ENCODE measurements at regions not wholly inside any gene's neighbourhood (a gene's known extent, or its start where the extent isn't known, plus 50 kb on each side); places are given as distances from the start of the nearest gene placed in this dataset.

- no peaks in the 10 kb centered on the region for H4K20me1 ChIP-seq (ENCODE audit: control insufficient read depth, insufficient read depth, low read depth, low read length)
- no peaks in the 10 kb centered on the region for H3F3A ChIP-seq (ENCODE audit: control insufficient read depth, insufficient read depth)
- no peaks in the 10 kb centered on the region for H3K79me2 ChIP-seq (ENCODE audit: control insufficient read depth, low read length)
- H3K27me3 ChIP-seq (ENCODE audit: control insufficient read depth, low read length): no peaks in the 10 kb centered on the region
- H3K27ac ChIP-seq (ENCODE audit: low read depth, low read length): no peak overlapping the region
- H3K9me3 ChIP-seq (ENCODE audit: control insufficient read depth, insufficient read depth, low read length): no peaks in the 10 kb centered on the region
- H3K4me3 ChIP-seq (ENCODE audit: low read length): no peak overlapping the region
- no peaks in the 10 kb centered on the region for H3K4me1 ChIP-seq (ENCODE audit: control insufficient read depth, low read length)
- no peak for TF ChIP-seq EZH2phosphoT487 (IDR thresholded peaks at IDR 0.05; ENCODE audit: borderline replicate concordance, low read length)
- no peak for TF ChIP-seq CTCF (IDR thresholded peaks at IDR 0.05; ENCODE audit: low read depth, low read length, poor library complexity, severe bottlenecking)
- H3K4me2 ChIP-seq (ENCODE audit: low read length): no peak overlapping the region
- H3K9me2 ChIP-seq (replicated peaks; ENCODE audit: control insufficient read depth, low read length): no peaks in the 10 kb centered on the region
- no peaks in the 10 kb centered on the region for H3K36me3 ChIP-seq (ENCODE audit: control insufficient read depth, low read length)
Measured at GRCh38 chr7:110593355-110593754, 497.6 kb upstream of the LRRN3 start.

GRCh38 chr7:110595694-110596093 lies 495.2 kb upstream of the LRRN3 start:
- H3K27ac ChIP-seq (ENCODE audit: low read depth, low read length): no peak overlapping the region
- no peaks in the 10 kb centered on the region for H3K36me3 ChIP-seq (ENCODE audit: control insufficient read depth, low read length)
- H3K4me1 ChIP-seq (ENCODE audit: control insufficient read depth, low read length): no peaks in the 10 kb centered on the region
- H3F3A ChIP-seq (ENCODE audit: control insufficient read depth, insufficient read depth): no peaks in the 10 kb centered on the region
- TF ChIP-seq CTCF (IDR thresholded peaks at IDR 0.05; ENCODE audit: low read depth, low read length, poor library complexity, severe bottlenecking) (no peak), EZH2phosphoT487 (IDR thresholded peaks at IDR 0.05; ENCODE audit: borderline replicate concordance, low read length) (no peak)
- H3K4me2 ChIP-seq (ENCODE audit: low read length): no peak overlapping the region
- H3K79me2 ChIP-seq (ENCODE audit: control insufficient read depth, low read length): no peaks in the 10 kb centered on the region
- no peaks in the 10 kb centered on the region for H3K27me3 ChIP-seq (ENCODE audit: control insufficient read depth, low read length)
- no peaks in the 10 kb centered on the region for H3K9me2 ChIP-seq (replicated peaks; ENCODE audit: control insufficient read depth, low read length)
- H4K20me1 ChIP-seq (ENCODE audit: control insufficient read depth, insufficient read depth, low read depth, low read length): no peaks in the 10 kb centered on the region
- no peak overlapping the region for H3K4me3 ChIP-seq (ENCODE audit: low read length)
- no peaks in the 10 kb centered on the region for H3K9me3 ChIP-seq (ENCODE audit: control insufficient read depth, insufficient read depth, low read length)

- Histone ChIP-seq H3K79me2 (ENCODE audit: control insufficient read depth, low read length) (no peaks in the 10 kb centered on the region), H4K20me1 (ENCODE audit: control insufficient read depth, insufficient read depth, low read depth, low read length) (no peaks in the 10 kb centered on the region), H3K4me1 (ENCODE audit: control insufficient read depth, low read length) (no peaks in the 10 kb centered on the region), H3F3A (ENCODE audit: control insufficient read depth, insufficient read depth) (no peaks in the 10 kb centered on the region), H3K27me3 (ENCODE audit: control insufficient read depth, low read length) (no peaks in the 10 kb centered on the region), H3K36me3 (ENCODE audit: control insufficient read depth, low read length) (no peaks in the 10 kb centered on the region), H3K27ac (ENCODE audit: low read depth, low read length) (no peak overlapping the region), H3K9me3 (ENCODE audit: control insufficient read depth, insufficient read depth, low read length) (no peaks in the 10 kb centered on the region), H3K9me2 (replicated peaks; ENCODE audit: control insufficient read depth, low read length) (no peaks in the 10 kb centered on the region), H3K4me2 (ENCODE audit: low read length) (no peak overlapping the region), H3K4me3 (ENCODE audit: low read length) (no peak overlapping the region)
- TF ChIP-seq CTCF (IDR thresholded peaks at IDR 0.05; ENCODE audit: low read depth, low read length, poor library complexity, severe bottlenecking): no peak
- TF ChIP-seq EZH2phosphoT487 (IDR thresholded peaks at IDR 0.05; ENCODE audit: borderline replicate concordance, low read length): no peak
Measured at GRCh38 chr7:110600956-110601355, 490.0 kb upstream of the LRRN3 start.

- H3K9me2 ChIP-seq (replicated peaks; ENCODE audit: control insufficient read depth, low read length): no peaks in the 10 kb centered on the region
- no peak overlapping the region for H3K4me2 ChIP-seq (ENCODE audit: low read length)
- H3K4me1 ChIP-seq (ENCODE audit: control insufficient read depth, low read length): no peaks in the 10 kb centered on the region
- H3K36me3 ChIP-seq (ENCODE audit: control insufficient read depth, low read length): no peaks in the 10 kb centered on the region
- no peaks in the 10 kb centered on the region for H3K9me3 ChIP-seq (ENCODE audit: control insufficient read depth, insufficient read depth, low read length)
- no peaks in the 10 kb centered on the region for H3K79me2 ChIP-seq (ENCODE audit: control insufficient read depth, low read length)
- H3K27ac ChIP-seq (ENCODE audit: low read depth, low read length): no peak overlapping the region
- no peak for TF ChIP-seq EZH2phosphoT487 (IDR thresholded peaks at IDR 0.05; ENCODE audit: borderline replicate concordance, low read length)
- no peak for TF ChIP-seq CTCF (IDR thresholded peaks at IDR 0.05; ENCODE audit: low read depth, low read length, poor library complexity, severe bottlenecking)
- H3K27me3 ChIP-seq (ENCODE audit: control insufficient read depth, low read length): no peaks in the 10 kb centered on the region
- H4K20me1 ChIP-seq (ENCODE audit: control insufficient read depth, insufficient read depth, low read depth, low read length): no peaks in the 10 kb centered on the region
- no peaks in the 10 kb centered on the region for H3F3A ChIP-seq (ENCODE audit: control insufficient read depth, insufficient read depth)
- H3K4me3 ChIP-seq (ENCODE audit: low read length): no peak overlapping the region
Measured at GRCh38 chr7:110601710-110602109, 489.2 kb upstream of the LRRN3 start.
